HepG2 (cell line): ENCODE measurements at regions not wholly inside any gene's neighbourhood (a gene's known extent, or its start where the extent isn't known, plus 50 kb on each side); places are given as distances from the start of the nearest gene placed in this dataset.

Source experiments
- KLF15 ChIP-seq: sonication (generic); formaldehyde crosslinking; IDR thresholded peaks from 2 replicates; pipeline ENCODE4 v1.8.1; 2023; ENCODE audit warnings: borderline replicate concordance, mild to moderate bottlenecking, inconsistent platforms, missing genetic modification reagents, mixed read lengths
- LCORL ChIP-seq, 2 experiments: fragments of 450-650 bp in 1 of 2; sonication (generic) in 1 of 2; formaldehyde crosslinking in 1 of 2; IDR thresholded peaks; 2 replicates each; pipeline versions ENCODE4 v1.5.0 to v1.6.1; 2017 to 2020; ENCODE audit warnings: antibody characterized with exemption in 1 of 2, missing genetic modification reagents in 1 of 2
- MED13 ChIP-seq: sonication (generic); formaldehyde crosslinking; IDR thresholded peaks from 2 replicates; pipeline ENCODE4 v1.5.0; 2020; ENCODE audit warnings: missing genetic modification reagents
- NBN ChIP-seq: fragments of 450-650 bp; conservative IDR thresholded peaks from 2 replicates; pipeline ENCODE4 v1.6.1; 2017
- RFX5 ChIP-seq: IDR thresholded peaks from 2 replicates; pipeline ENCODE4 v1.6.1; 2011; ENCODE audit warnings: low read depth, low read length, improper control_type of control experiment
- SYNCRIP ChIP-seq: fragments of 200-400 bp; formaldehyde crosslinking; IDR thresholded peaks from 2 replicates; pipeline ENCODE4 v1.6.1; 2018; ENCODE audit warnings: mild to moderate bottlenecking, low read depth, low read length; ENCODE audit not compliant: insufficient read depth
- TCF7 ChIP-seq: sonication (generic); IDR thresholded peaks from 2 replicates; pipeline ENCODE4 v1.6.1; 2016; ENCODE audit warnings: antibody characterized with exemption, low read depth
- U2AF1 ChIP-seq: fragments of 200-400 bp; formaldehyde crosslinking; optimal IDR thresholded peaks from 2 replicates; pipeline ENCODE3; 2017; ENCODE audit warnings: mild to moderate bottlenecking, low read depth, low read length
- ZNF331 ChIP-seq: sonication (generic); formaldehyde crosslinking; IDR thresholded peaks from 2 replicates; pipeline ENCODE4 v1.4.0; 2020; ENCODE audit warnings: missing genetic modification reagents
- ZNF598 ChIP-seq: sonication (generic); formaldehyde crosslinking; IDR thresholded peaks from 2 replicates; pipeline ENCODE4 v1.5.1; 2020; ENCODE audit warnings: mild to moderate bottlenecking, missing genetic modification reagents, borderline replicate concordance
- ZSCAN20 ChIP-seq: sonication (generic); formaldehyde crosslinking; IDR thresholded peaks from 2 replicates; pipeline ENCODE4 v1.4.0; 2020; ENCODE audit warnings: missing genetic modification reagents, mild to moderate bottlenecking, borderline replicate concordance
- ZSCAN21 ChIP-seq: sonication (generic); formaldehyde crosslinking; IDR thresholded peaks from 2 replicates; pipeline ENCODE4 v1.8.0; 2022; ENCODE audit warnings: mild to moderate bottlenecking, missing genetic modification reagents, moderate library complexity, borderline replicate concordance
- TF ChIP-seq, protein P1 (sequence below): sonication (generic); formaldehyde crosslinking; IDR thresholded peaks from 2 replicates; pipeline ENCODE4 v1.5.1; 2020; ENCODE audit warnings: mild to moderate bottlenecking, missing genetic modification reagents, moderate library complexity
- TF ChIP-seq, protein P2 (sequence below): sonication (generic); formaldehyde crosslinking; IDR thresholded peaks from 2 replicates; pipeline ENCODE4 v1.9.0; 2021; ENCODE audit warnings: missing genetic modification reagents, mild to moderate bottlenecking, borderline replicate concordance
- TF ChIP-seq, protein P3 (sequence below): sonication (generic); formaldehyde crosslinking; IDR thresholded peaks from 2 replicates; pipeline ENCODE4 v1.5.0; 2020; ENCODE audit warnings: mild to moderate bottlenecking, missing genetic modification reagents
- TF ChIP-seq, protein P4 (sequence below): IDR thresholded peaks from 2 replicates; pipeline ENCODE4 v1.6.1; 2016
- TF ChIP-seq, protein P5 (sequence below): sonication (generic); formaldehyde crosslinking; IDR thresholded peaks from 2 replicates; pipeline ENCODE4 v1.8.1; 2022; ENCODE audit warnings: low read depth, mild to moderate bottlenecking, missing genetic modification reagents

DNA sequence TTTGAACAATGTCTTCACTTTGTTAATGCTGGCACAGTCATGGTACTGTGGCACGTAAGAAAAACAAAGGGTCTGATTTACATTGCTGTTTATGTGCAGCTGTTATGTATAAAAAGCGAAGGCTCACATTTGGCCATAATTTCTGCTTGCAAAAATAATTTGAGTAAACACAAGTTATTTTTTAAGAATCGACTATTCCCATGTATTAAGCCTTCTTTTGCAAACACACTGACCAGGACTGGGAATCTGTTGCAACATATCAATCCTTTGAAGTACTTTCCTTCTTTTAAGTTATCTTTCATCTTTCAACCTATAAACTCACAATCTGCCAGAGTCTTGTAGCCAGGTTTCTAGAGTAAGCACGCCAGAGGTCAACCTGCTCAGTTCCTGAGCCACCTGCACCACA lies 145.4 kb upstream of the BMP4 start (continued):
- TF ChIP-seq, protein P1, sequence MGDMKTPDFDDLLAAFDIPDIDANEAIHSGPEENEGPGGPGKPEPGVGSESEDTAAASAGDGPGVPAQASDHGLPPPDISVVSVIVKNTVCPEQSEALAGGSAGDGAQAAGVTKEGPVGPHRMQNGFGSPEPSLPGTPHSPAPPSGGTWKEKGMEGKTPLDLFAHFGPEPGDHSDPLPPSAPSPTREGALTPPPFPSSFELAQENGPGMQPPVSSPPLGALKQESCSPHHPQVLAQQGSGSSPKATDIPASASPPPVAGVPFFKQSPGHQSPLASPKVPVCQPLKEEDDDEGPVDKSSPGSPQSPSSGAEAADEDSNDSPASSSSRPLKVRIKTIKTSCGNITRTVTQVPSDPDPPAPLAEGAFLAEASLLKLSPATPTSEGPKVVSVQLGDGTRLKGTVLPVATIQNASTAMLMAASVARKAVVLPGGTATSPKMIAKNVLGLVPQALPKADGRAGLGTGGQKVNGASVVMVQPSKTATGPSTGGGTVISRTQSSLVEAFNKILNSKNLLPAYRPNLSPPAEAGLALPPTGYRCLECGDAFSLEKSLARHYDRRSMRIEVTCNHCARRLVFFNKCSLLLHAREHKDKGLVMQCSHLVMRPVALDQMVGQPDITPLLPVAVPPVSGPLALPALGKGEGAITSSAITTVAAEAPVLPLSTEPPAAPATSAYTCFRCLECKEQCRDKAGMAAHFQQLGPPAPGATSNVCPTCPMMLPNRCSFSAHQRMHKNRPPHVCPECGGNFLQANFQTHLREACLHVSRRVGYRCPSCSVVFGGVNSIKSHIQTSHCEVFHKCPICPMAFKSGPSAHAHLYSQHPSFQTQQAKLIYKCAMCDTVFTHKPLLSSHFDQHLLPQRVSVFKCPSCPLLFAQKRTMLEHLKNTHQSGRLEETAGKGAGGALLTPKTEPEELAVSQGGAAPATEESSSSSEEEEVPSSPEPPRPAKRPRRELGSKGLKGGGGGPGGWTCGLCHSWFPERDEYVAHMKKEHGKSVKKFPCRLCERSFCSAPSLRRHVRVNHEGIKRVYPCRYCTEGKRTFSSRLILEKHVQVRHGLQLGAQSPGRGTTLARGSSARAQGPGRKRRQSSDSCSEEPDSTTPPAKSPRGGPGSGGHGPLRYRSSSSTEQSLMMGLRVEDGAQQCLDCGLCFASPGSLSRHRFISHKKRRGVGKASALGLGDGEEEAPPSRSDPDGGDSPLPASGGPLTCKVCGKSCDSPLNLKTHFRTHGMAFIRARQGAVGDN (CRISPR knock-in tag): no peak
- TF ChIP-seq LCORL (IDR thresholded peaks at IDR 0.05): no peak
- peak; percentile 32; the same call in 1 of the 2 replicates for TF ChIP-seq LCORL (CRISPR knock-in tag; IDR thresholded peaks at IDR 0.05)
- TF ChIP-seq SYNCRIP: no peak
- TF ChIP-seq ZNF331 (CRISPR knock-in tag): peak; percentile 56; the same call in 1 of the 2 replicates
- TF ChIP-seq, protein P2, sequence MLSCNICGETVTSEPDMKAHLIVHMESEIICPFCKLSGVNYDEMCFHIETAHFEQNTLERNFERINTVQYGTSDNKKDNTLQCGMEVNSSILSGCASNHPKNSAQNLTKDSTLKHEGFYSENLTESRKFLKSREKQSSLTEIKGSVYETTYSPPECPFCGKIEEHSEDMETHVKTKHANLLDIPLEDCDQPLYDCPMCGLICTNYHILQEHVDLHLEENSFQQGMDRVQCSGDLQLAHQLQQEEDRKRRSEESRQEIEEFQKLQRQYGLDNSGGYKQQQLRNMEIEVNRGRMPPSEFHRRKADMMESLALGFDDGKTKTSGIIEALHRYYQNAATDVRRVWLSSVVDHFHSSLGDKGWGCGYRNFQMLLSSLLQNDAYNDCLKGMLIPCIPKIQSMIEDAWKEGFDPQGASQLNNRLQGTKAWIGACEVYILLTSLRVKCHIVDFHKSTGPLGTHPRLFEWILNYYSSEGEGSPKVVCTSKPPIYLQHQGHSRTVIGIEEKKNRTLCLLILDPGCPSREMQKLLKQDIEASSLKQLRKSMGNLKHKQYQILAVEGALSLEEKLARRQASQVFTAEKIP (CRISPR knock-in tag): no peak
- peak; percentile 99 for TF ChIP-seq TCF7
- TF ChIP-seq, protein P3, sequence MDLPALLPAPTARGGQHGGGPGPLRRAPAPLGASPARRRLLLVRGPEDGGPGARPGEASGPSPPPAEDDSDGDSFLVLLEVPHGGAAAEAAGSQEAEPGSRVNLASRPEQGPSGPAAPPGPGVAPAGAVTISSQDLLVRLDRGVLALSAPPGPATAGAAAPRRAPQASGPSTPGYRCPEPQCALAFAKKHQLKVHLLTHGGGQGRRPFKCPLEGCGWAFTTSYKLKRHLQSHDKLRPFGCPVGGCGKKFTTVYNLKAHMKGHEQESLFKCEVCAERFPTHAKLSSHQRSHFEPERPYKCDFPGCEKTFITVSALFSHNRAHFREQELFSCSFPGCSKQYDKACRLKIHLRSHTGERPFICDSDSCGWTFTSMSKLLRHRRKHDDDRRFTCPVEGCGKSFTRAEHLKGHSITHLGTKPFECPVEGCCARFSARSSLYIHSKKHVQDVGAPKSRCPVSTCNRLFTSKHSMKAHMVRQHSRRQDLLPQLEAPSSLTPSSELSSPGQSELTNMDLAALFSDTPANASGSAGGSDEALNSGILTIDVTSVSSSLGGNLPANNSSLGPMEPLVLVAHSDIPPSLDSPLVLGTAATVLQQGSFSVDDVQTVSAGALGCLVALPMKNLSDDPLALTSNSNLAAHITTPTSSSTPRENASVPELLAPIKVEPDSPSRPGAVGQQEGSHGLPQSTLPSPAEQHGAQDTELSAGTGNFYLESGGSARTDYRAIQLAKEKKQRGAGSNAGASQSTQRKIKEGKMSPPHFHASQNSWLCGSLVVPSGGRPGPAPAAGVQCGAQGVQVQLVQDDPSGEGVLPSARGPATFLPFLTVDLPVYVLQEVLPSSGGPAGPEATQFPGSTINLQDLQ (CRISPR knock-in tag): no peak
- TF ChIP-seq U2AF1: no peak
- TF ChIP-seq MED13: peak; percentile 93; the same call in 1 of the 2 replicates
- TF ChIP-seq KLF15 (CRISPR knock-in tag): no peak
- TF ChIP-seq ZNF598: no peak
- TF ChIP-seq ZSCAN20 (CRISPR knock-in tag): no peak
- TF ChIP-seq RFX5: no peak
- no peak for TF ChIP-seq NBN
- TF ChIP-seq ZSCAN21 (CRISPR knock-in tag): 0 out of 2 replicates have a peak, but pooled peaks have one; percentile 21
- TF ChIP-seq, protein P4, sequence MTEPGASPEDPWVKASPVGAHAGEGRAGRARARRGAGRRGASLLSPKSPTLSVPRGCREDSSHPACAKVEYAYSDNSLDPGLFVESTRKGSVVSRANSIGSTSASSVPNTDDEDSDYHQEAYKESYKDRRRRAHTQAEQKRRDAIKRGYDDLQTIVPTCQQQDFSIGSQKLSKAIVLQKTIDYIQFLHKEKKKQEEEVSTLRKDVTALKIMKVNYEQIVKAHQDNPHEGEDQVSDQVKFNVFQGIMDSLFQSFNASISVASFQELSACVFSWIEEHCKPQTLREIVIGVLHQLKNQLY: peak; percentile 64; the same call in 1 of the 2 replicates
- TF ChIP-seq, protein P5, sequence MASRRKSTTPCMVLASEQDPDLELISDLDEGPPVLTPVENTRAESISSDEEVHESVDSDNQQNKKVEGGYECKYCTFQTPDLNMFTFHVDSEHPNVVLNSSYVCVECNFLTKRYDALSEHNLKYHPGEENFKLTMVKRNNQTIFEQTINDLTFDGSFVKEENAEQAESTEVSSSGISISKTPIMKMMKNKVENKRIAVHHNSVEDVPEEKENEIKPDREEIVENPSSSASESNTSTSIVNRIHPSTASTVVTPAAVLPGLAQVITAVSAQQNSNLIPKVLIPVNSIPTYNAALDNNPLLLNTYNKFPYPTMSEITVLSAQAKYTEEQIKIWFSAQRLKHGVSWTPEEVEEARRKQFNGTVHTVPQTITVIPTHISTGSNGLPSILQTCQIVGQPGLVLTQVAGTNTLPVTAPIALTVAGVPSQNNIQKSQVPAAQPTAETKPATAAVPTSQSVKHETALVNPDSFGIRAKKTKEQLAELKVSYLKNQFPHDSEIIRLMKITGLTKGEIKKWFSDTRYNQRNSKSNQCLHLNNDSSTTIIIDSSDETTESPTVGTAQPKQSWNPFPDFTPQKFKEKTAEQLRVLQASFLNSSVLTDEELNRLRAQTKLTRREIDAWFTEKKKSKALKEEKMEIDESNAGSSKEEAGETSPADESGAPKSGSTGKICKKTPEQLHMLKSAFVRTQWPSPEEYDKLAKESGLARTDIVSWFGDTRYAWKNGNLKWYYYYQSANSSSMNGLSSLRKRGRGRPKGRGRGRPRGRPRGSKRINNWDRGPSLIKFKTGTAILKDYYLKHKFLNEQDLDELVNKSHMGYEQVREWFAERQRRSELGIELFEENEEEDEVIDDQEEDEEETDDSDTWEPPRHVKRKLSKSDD: no peak
